SJCRH30 (cell line): ENCODE measurements at regions not wholly inside any gene's neighbourhood (a gene's known extent, or its start where the extent isn't known, plus 50 kb on each side); places are given as distances from the start of the nearest gene placed in this dataset.
"Not testable (repeated sequence)": the region's sequence is repeated elsewhere in the genome, so short reads cannot be mapped to it uniquely, and the experiment has no call there.

Source experiments
- DNase-seq, 2 experiments: peaks; one replicate each; pipeline ENCODE4 v3.0.0-alpha.2; 2015 to 2020
- H3K27ac ChIP-seq: fragments of 250-450 bp; sonication (Bioruptor Pico); 2 replicates; pipeline ENCODE4 v1.5.1; 2020; ENCODE audit warnings: mild to moderate bottlenecking, moderate library complexity
- H3K27me3 ChIP-seq: fragments of 250-450 bp; sonication (Bioruptor Pico); 2 replicates; pipeline ENCODE4 v1.5.1; 2020; ENCODE audit warnings: mild to moderate bottlenecking, moderate library complexity
- H3K36me3 ChIP-seq: fragments of 250-450 bp; sonication (Bioruptor Pico); 2 replicates; pipeline ENCODE4 v1.5.1; 2020; ENCODE audit warnings: mild to moderate bottlenecking, moderate library complexity
- H3K4me1 ChIP-seq: fragments of 250-450 bp; sonication (Bioruptor Pico); 2 replicates; pipeline ENCODE4 v1.5.1; 2020; ENCODE audit warnings: mild to moderate bottlenecking, moderate library complexity
- H3K4me3 ChIP-seq: fragments of 250-450 bp; sonication (Bioruptor Pico); 2 replicates; pipeline ENCODE4 v1.5.1; 2020; ENCODE audit warnings: mild to moderate bottlenecking, moderate library complexity
- H3K9me3 ChIP-seq: fragments of 250-450 bp; sonication (Bioruptor Pico); replicated peaks from 2 replicates; pipeline ENCODE4 v1.5.1; 2020; ENCODE audit warnings: mild to moderate bottlenecking, moderate library complexity

GRCh38 chr10:11678074-11678793 is 63.9 kb upstream of the ECHDC3 start:
- H3K27ac ChIP-seq: no peak overlapping the region
- H3K36me3 ChIP-seq: no peaks in the 10 kb centered on the region
- H3K4me1 ChIP-seq: no peaks in the 10 kb centered on the region
- H3K27me3 ChIP-seq: no peaks in the 10 kb centered on the region; the same call in 1 of the 2 replicates
- no peak overlapping the region for H3K4me3 ChIP-seq
- no peaks in the 10 kb centered on the region for H3K9me3 ChIP-seq
- peak; percentile 44 to 51 for DNase-seq

- H3K27ac ChIP-seq: no peak overlapping the region
- H3K27me3 ChIP-seq: no peaks in the 10 kb centered on the region; the same call in 1 of the 2 replicates
- H3K4me3 ChIP-seq: no peak overlapping the region
- no peak for DNase-seq
- no peaks in the 10 kb centered on the region for H3K4me1 ChIP-seq
- no peaks in the 10 kb centered on the region for H3K9me3 ChIP-seq
- H3K36me3 ChIP-seq: no peaks in the 10 kb centered on the region
Observed at GRCh38 chr10:11677480-11677879, 64.7 kb upstream of the ECHDC3 start.

- no peaks in the 10 kb centered on the region for H3K4me1 ChIP-seq
- no peak for DNase-seq
- H3K4me3 ChIP-seq: no peak overlapping the region
- H3K9me3 ChIP-seq: no peaks in the 10 kb centered on the region
- H3K27ac ChIP-seq: no peak overlapping the region
- H3K27me3 ChIP-seq: no peaks in the 10 kb centered on the region
- no peaks in the 10 kb centered on the region for H3K36me3 ChIP-seq
Observed at GRCh38 chr10:11673346-11674280, 62.2 kb upstream of the USP6NL start.

GRCh38 chr10:11672836-11673235 is 61.4 kb upstream of the USP6NL start:
- no peak overlapping the region for H3K4me3 ChIP-seq
- no peaks in the 10 kb centered on the region for H3K27me3 ChIP-seq
- no peaks in the 10 kb centered on the region for H3K9me3 ChIP-seq
- no peaks in the 10 kb centered on the region for H3K4me1 ChIP-seq
- H3K36me3 ChIP-seq: no peaks in the 10 kb centered on the region
- no peak for DNase-seq
- no peak overlapping the region for H3K27ac ChIP-seq

GRCh38 chr10:11670381-11670780 is 58.9 kb upstream of the USP6NL start:
- no peaks in the 10 kb centered on the region for H3K27me3 ChIP-seq
- H3K4me3 ChIP-seq: no peak overlapping the region
- 0 out of 2 replicates have a peak, but pooled peaks cover 5% of the 10 kb centered on the region for H3K9me3 ChIP-seq
- H3K4me1 ChIP-seq: no peaks in the 10 kb centered on the region
- no peaks in the 10 kb centered on the region for H3K36me3 ChIP-seq
- no peak overlapping the region for H3K27ac ChIP-seq
- DNase-seq: no peak

- Histone ChIP-seq H3K27me3 (no peaks in the 10 kb centered on the region), H3K4me1 (peaks cover 8% of the 10 kb centered on the region)
- DNase-seq: no peak
Observed at GRCh38 chr10:11668847-11669610, 57.6 kb upstream of the USP6NL start.

GRCh38 chr10:11667756-11668155 is 56.3 kb upstream of the USP6NL start:
- H3K36me3 ChIP-seq: no peaks in the 10 kb centered on the region
- H3K27me3 ChIP-seq: no peaks in the 10 kb centered on the region

More at GRCh38 chr10:11668847-11669610, 57.6 kb upstream of the USP6NL start:
- no peaks in the 10 kb centered on the region for H3K36me3 ChIP-seq
- 0 out of 2 replicates have a peak, but pooled peaks cover 5% of the 10 kb centered on the region for H3K9me3 ChIP-seq
- no peak overlapping the region for H3K4me3 ChIP-seq
- H3K27ac ChIP-seq: no peak overlapping the region

GRCh38 chr10:11663763-11664555 is 52.5 kb upstream of the USP6NL start:
- no peaks in the 10 kb centered on the region for H3K27me3 ChIP-seq
- H3K36me3 ChIP-seq: no peaks in the 10 kb centered on the region
- H3K9me3 ChIP-seq: 0 out of 2 replicates have a peak, but pooled peaks cover 5% of the 10 kb centered on the region
- no peak overlapping the region for H3K27ac ChIP-seq
- DNase-seq: peak; percentile 74 to 81
- H3K4me1 ChIP-seq: peaks cover 14% of the 10 kb centered on the region
- no peak overlapping the region for H3K4me3 ChIP-seq

More at GRCh38 chr10:11667756-11668155, 56.3 kb upstream of the USP6NL start:
- H3K4me3 ChIP-seq: no peak overlapping the region
- peaks cover 14% of the 10 kb centered on the region for H3K4me1 ChIP-seq
- no peak for DNase-seq
- H3K9me3 ChIP-seq: 0 out of 2 replicates have a peak, but pooled peaks cover 5% of the 10 kb centered on the region
- H3K27ac ChIP-seq: no peak overlapping the region

GRCh38 chr10:11663126-11663515 is 51.7 kb upstream of the USP6NL start:
- DNase-seq, H3K27ac ChIP-seq, H3K4me3 ChIP-seq, H3K9me3 ChIP-seq, H3K27me3 ChIP-seq, H3K36me3 ChIP-seq: not testable (repeated sequence)
- H3K4me1 ChIP-seq: peaks cover 14% of the 10 kb centered on the region

- Histone ChIP-seq H3K27me3 (no peaks in the 10 kb centered on the region), H3K27ac (no peak overlapping the region), H3K36me3 (no peaks in the 10 kb centered on the region), H3K4me1 (peaks cover 14% of the 10 kb centered on the region), H3K9me3 (0 out of 2 replicates have a peak, but pooled peaks cover 5% of the 10 kb centered on the region), H3K4me3 (no peak overlapping the region)
- no peak for DNase-seq
Observed at GRCh38 chr10:11661441-11661840, 50.0 kb upstream of the USP6NL start.
